ENCODE measurements at regions not wholly inside any gene's neighbourhood (a gene's known extent, or its start where the extent isn't known, plus 50 kb on each side); places are given as distances from the start of the nearest gene placed in this dataset.

- DNase-seq (no peak), ATAC-seq (no peak)
- no peak for TF ChIP-seq CTCF (IDR thresholded peaks at IDR 0.05)
- intact Hi-C loops (cut with DNase I): no loop called here
- Histone ChIP-seq H3K36me3 (ENCODE audit: insufficient read depth in 1 of 2, low read depth in 1 of 2) (no peaks in the 10 kb centered on the region), H3K4me1 (no peaks in the 10 kb centered on the region), H3K4me3 (no peak overlapping the region), H3K27me3 (ENCODE audit: insufficient read depth in 3 of 3, low read length in 2 of 3) (peaks cover 0 to 26% (median 0%) of the 10 kb centered on the region in 3 donors), H3K9me3 (no peaks in the 10 kb centered on the region), H3K27ac (no peak overlapping the region)
- 95% methylated on average over 24 of the region's 24 CpGs for WGBS, 3 donors
Measured at GRCh38 chr15:79560384-79560783, 128.2 kb downstream of the MINAR1 start.

- H3K9me3 ChIP-seq: no peaks in the 10 kb centered on the region
- intact Hi-C loops (cut with DNase I): no loop called here
- no peaks in the 10 kb centered on the region for H3K36me3 ChIP-seq (ENCODE audit: insufficient read depth in 1 of 2, low read depth in 1 of 2)
- 35 to 49% (median 40%) methylated on average over 4 of the region's 4 CpGs for WGBS, 3 donors
- ATAC-seq (no peak), DNase-seq (no peak)
- H3K4me3 ChIP-seq: no peak overlapping the region
- peaks cover 0 to 26% (median 0%) of the 10 kb centered on the region in 3 donors for H3K27me3 ChIP-seq (ENCODE audit: insufficient read depth in 3 of 3, low read length in 2 of 3)
- no peaks in the 10 kb centered on the region for H3K4me1 ChIP-seq
- H3K27ac ChIP-seq: no peak overlapping the region
- no peak for TF ChIP-seq CTCF (IDR thresholded peaks at IDR 0.05)
Measured at GRCh38 chr15:79561982-79562381, 129.8 kb downstream of the MINAR1 start.

GRCh38 chr15:79562403-79562815 is 130.3 kb downstream of the MINAR1 start:
- Histone ChIP-seq H3K27me3 (ENCODE audit: insufficient read depth in 3 of 3, low read length in 2 of 3) (peaks cover 0 to 26% (median 0%) of the 10 kb centered on the region in 3 donors), H3K4me1 (no peaks in the 10 kb centered on the region), H3K9me3 (no peaks in the 10 kb centered on the region), H3K4me3 (no peak overlapping the region), H3K36me3 (ENCODE audit: insufficient read depth in 1 of 2, low read depth in 1 of 2) (no peaks in the 10 kb centered on the region), H3K27ac (no peak overlapping the region)
- intact Hi-C loops (cut with DNase I): no loop called here
- no peak for ATAC-seq
- WGBS, 3 donors: 14 to 25% (median 18%) methylated on average over 14 of the region's 14 CpGs
- no peak for DNase-seq
- TF ChIP-seq CTCF (IDR thresholded peaks at IDR 0.05): no peak

- WGBS, 3 donors: 48 to 57% (median 53%) methylated on average over 10 of the region's 10 CpGs
- no peak overlapping the region for H3K27ac ChIP-seq
- H3K9me3 ChIP-seq: no peaks in the 10 kb centered on the region
- H3K4me3 ChIP-seq: no peak overlapping the region
- H3K4me1 ChIP-seq: no peaks in the 10 kb centered on the region
- no peak for TF ChIP-seq CTCF (IDR thresholded peaks at IDR 0.05)
- intact Hi-C loops (cut with DNase I): no loop called here
- DNase-seq: no peak
- ATAC-seq: no peak
- peaks cover 0 to 26% (median 0%) of the 10 kb centered on the region in 3 donors for H3K27me3 ChIP-seq (ENCODE audit: insufficient read depth in 3 of 3, low read length in 2 of 3)
- no peaks in the 10 kb centered on the region for H3K36me3 ChIP-seq (ENCODE audit: insufficient read depth in 1 of 2, low read depth in 1 of 2)
Measured at GRCh38 chr15:79562899-79563298, 130.8 kb downstream of the MINAR1 start.

- intact Hi-C loops (cut with DNase I): no loop called here
- 46 to 55% (median 53%) methylated on average over 2 of the region's 2 CpGs for WGBS, 3 donors
- H3K9me3 ChIP-seq: no peaks in the 10 kb centered on the region
Measured at GRCh38 chr15:79570004-79570403, 137.9 kb downstream of the MINAR1 start.

More at GRCh38 chr15:79570004-79570403, 137.9 kb downstream of the MINAR1 start:
- Histone ChIP-seq H3K4me1 (no peaks in the 10 kb centered on the region), H3K27me3 (ENCODE audit: insufficient read depth in 3 of 3, low read length in 2 of 3) (peaks cover 0 to 5% (median 0%) of the 10 kb centered on the region in 3 donors), H3K36me3 (ENCODE audit: insufficient read depth in 1 of 2, low read depth in 1 of 2) (no peaks in the 10 kb centered on the region), H3K27ac (no peak overlapping the region), H3K4me3 (no peak overlapping the region)
- DNase-seq (no peak), ATAC-seq (no peak)
- TF ChIP-seq CTCF (IDR thresholded peaks at IDR 0.05): no peak
